ENCODE measurements at regions not wholly inside any gene's neighbourhood (a gene's known extent, or its start where the extent isn't known, plus 50 kb on each side); places are given as distances from the start of the nearest gene placed in this dataset.

DNA sequence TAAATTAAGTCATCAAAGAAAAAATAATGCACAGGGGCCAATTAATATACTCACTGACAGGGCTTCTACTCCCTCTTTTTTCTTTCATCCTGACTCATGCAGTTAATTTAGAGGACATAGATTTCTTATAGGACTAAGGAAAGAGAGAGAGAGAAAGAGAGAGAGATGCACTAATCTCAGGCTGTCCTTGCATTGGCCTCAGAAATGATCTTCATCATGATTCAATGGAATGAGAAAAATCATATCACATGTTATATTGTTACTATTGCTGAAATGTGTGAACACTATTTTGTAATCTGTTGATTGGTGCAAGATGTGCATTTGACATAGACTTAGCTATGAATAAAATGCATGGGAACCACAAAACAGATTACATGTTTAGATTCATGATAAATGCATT lies 608.3 kb upstream of the NUDT12 start:
- intact Hi-C loops (cut with micrococcal nuclease) = no loop called here
- Histone ChIP-seq H3K4me3 (no peak overlapping the region), H3K36me3 (no peaks in the 10 kb centered on the region), H3K27me3 (ENCODE audit: low read depth) (no peaks in the 10 kb centered on the region), H3K9me3 (replicated peaks) (no peaks in the 10 kb centered on the region), H3K27ac (replicated peaks) (no peak overlapping the region), H3K4me1 (no peaks in the 10 kb centered on the region)
- no peak for TF ChIP-seq CTCF (IDR thresholded peaks at IDR 0.05; ENCODE audit: borderline replicate concordance)
- DNase-seq = no peak

GRCh38 chr5:104146652-104147051 lies 584.1 kb upstream of the NUDT12 start:
- H3K27me3 ChIP-seq (ENCODE audit: low read depth) = no peaks in the 10 kb centered on the region
- H3K4me1 ChIP-seq = no peaks in the 10 kb centered on the region
- no peak for DNase-seq
- TF ChIP-seq CTCF (IDR thresholded peaks at IDR 0.05; ENCODE audit: borderline replicate concordance) = no peak
- H3K9me3 ChIP-seq (replicated peaks) = no peaks in the 10 kb centered on the region
- no peaks in the 10 kb centered on the region for H3K36me3 ChIP-seq
- H3K27ac ChIP-seq (replicated peaks) = no peak overlapping the region
- intact Hi-C loops (cut with micrococcal nuclease) = no loop called here
- no peak overlapping the region for H3K4me3 ChIP-seq

- TF ChIP-seq CTCF (IDR thresholded peaks at IDR 0.05; ENCODE audit: borderline replicate concordance) = no peak
- DNase-seq = no peak
- peaks cover 13% of the 10 kb centered on the region for H3K9me3 ChIP-seq (replicated peaks)
- no peaks in the 10 kb centered on the region for H3K27me3 ChIP-seq (ENCODE audit: low read depth)
- H3K4me3 ChIP-seq = no peak overlapping the region
- H3K27ac ChIP-seq (replicated peaks) = no peak overlapping the region
- H3K36me3 ChIP-seq = no peaks in the 10 kb centered on the region
- H3K4me1 ChIP-seq = no peaks in the 10 kb centered on the region
- intact Hi-C loops (cut with micrococcal nuclease) = no loop called here
Observed at GRCh38 chr5:104139840-104140239, 577.3 kb upstream of the NUDT12 start.

- intact Hi-C loops (cut with micrococcal nuclease) = no loop called here
- Histone ChIP-seq H3K4me3 (no peak overlapping the region), H3K9me3 (replicated peaks) (peaks cover 28% of the 10 kb centered on the region), H3K36me3 (no peaks in the 10 kb centered on the region), H3K27me3 (ENCODE audit: low read depth) (no peaks in the 10 kb centered on the region), H3K4me1 (no peaks in the 10 kb centered on the region), H3K27ac (replicated peaks) (no peak overlapping the region)
- DNase-seq = no peak
- no peak for TF ChIP-seq CTCF (IDR thresholded peaks at IDR 0.05; ENCODE audit: borderline replicate concordance)
Observed at GRCh38 chr5:104130320-104130719, 567.7 kb upstream of the NUDT12 start.

DNA sequence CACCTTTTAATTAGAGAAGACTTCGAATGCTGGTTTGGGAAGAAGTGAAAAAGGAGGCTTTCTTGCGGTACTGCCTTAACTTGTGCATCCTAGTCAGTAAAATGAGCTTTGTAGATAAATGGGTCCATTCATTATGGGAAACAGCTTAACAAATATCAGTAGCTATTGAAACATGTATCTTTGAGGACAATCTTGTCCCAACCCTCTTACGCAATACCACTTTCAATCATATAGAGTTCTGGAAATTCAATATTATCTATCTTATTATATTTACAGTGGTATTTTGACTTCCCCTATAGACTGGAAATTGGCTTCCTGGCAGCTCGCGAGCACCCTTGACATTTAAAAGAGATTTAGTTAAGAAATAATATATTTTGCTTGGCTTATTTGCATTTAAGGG lies 565.8 kb upstream of the NUDT12 start:
- H3K9me3 ChIP-seq (replicated peaks) = peaks cover 8% of the 10 kb centered on the region
- no peaks in the 10 kb centered on the region for H3K27me3 ChIP-seq (ENCODE audit: low read depth)
- no peaks in the 10 kb centered on the region for H3K36me3 ChIP-seq
- H3K27ac ChIP-seq (replicated peaks) = no peak overlapping the region
- TF ChIP-seq CTCF (IDR thresholded peaks at IDR 0.05; ENCODE audit: borderline replicate concordance) = no peak
- no peak overlapping the region for H3K4me3 ChIP-seq
- intact Hi-C loops (cut with micrococcal nuclease) = no loop called here
- DNase-seq = no peak
- H3K4me1 ChIP-seq = no peaks in the 10 kb centered on the region

DNA sequence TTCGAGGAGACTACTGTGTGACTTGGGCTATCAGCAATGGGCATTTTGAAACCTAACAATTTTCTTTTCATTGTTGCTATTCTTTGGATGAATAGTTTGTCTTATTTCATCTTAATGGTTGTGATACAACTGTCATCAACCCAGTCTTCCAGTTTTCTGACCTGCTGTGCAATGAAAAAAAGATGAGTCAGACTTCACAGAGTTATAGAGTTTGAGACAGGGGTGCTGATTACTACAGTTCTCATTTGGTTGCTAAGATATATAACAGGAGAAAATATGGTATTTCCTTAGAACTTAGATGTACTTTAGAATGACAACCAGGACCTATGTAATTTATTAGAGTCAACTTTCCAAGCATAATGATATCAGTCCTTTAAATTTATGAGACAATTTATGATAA lies 564.4 kb upstream of the NUDT12 start:
- TF ChIP-seq CTCF (IDR thresholded peaks at IDR 0.05; ENCODE audit: borderline replicate concordance) = no peak
- Histone ChIP-seq H3K4me3 (no peak overlapping the region), H3K4me1 (no peaks in the 10 kb centered on the region), H3K27me3 (ENCODE audit: low read depth) (no peaks in the 10 kb centered on the region), H3K27ac (replicated peaks) (no peak overlapping the region), H3K36me3 (no peaks in the 10 kb centered on the region), H3K9me3 (replicated peaks) (no peaks in the 10 kb centered on the region)
- DNase-seq = no peak
- intact Hi-C loops (cut with micrococcal nuclease) = no loop called here

Data from left ventricle myocardium inferior (tissue), 1 donor.